H9 (cell line): ENCODE measurements at regions not wholly inside any gene's neighbourhood (a gene's known extent, or its start where the extent isn't known, plus 50 kb on each side); places are given as distances from the start of the nearest gene placed in this dataset.

Experiments used
- DNase-seq: peaks from one replicate; pipeline ENCODE4 v3.0.0-alpha.2; 2017
- H2AFZ ChIP-seq: one replicate; pipeline ENCODE4 v1.6.1; 2013; ENCODE audit warnings: mild to moderate bottlenecking, low read length, control low read depth, moderate library complexity
- H2AK5ac ChIP-seq: 2 replicates; pipeline ENCODE4 v1.6.1; 2013; ENCODE audit warnings: low read length, control low read depth, mixed read lengths; ENCODE audit not compliant: insufficient read length
- H2BK120ac ChIP-seq: one replicate; pipeline ENCODE4 v1.6.1; 2013; ENCODE audit warnings: low read depth, mild to moderate bottlenecking, low read length, control low read depth, inconsistent platforms; ENCODE audit not compliant: poor library complexity, severe bottlenecking
- H2BK12ac ChIP-seq: 2 replicates; pipeline ENCODE4 v1.6.1; 2013; ENCODE audit warnings: low read length, control low read depth, mixed read lengths, low read depth; ENCODE audit not compliant: insufficient read length
- H2BK15ac ChIP-seq: 2 replicates; pipeline ENCODE4 v1.6.1; 2013; ENCODE audit warnings: low read depth, low read length, control low read depth
- H2BK20ac ChIP-seq: one replicate; pipeline ENCODE4 v1.6.1; 2013; ENCODE audit warnings: low read depth, mild to moderate bottlenecking, low read length, control low read depth, inconsistent platforms; ENCODE audit not compliant: poor library complexity, severe bottlenecking
- H2BK5ac ChIP-seq: 2 replicates; pipeline ENCODE4 v1.6.1; 2013; ENCODE audit warnings: low read length, control low read depth, mixed read lengths; ENCODE audit not compliant: insufficient read length
- H3K14ac ChIP-seq: 2 replicates; pipeline ENCODE4 v1.6.1; 2013; ENCODE audit warnings: low read length, control low read depth; ENCODE audit not compliant: insufficient read depth
- H3K18ac ChIP-seq: 2 replicates; pipeline ENCODE4 v1.6.1; 2013; ENCODE audit warnings: low read depth, mild to moderate bottlenecking, mixed read lengths, low read length, control low read depth; ENCODE audit not compliant: insufficient read length
- H3K23ac ChIP-seq: 2 replicates; pipeline ENCODE4 v1.6.1; 2013; ENCODE audit warnings: low read length, control low read depth, mixed read lengths, low read depth; ENCODE audit not compliant: insufficient read length
- H3K23me2 ChIP-seq: 2 replicates; pipeline ENCODE4 v1.6.1; 2013; ENCODE audit warnings: low read depth, mild to moderate bottlenecking, mixed read lengths, low read length, control low read depth; ENCODE audit not compliant: insufficient read length, poor library complexity, severe bottlenecking
- H3K27ac ChIP-seq: 2 replicates; pipeline ENCODE4 v1.5.1; 2013; ENCODE audit warnings: low read length, control low read depth, mixed read lengths, low read depth; ENCODE audit not compliant: insufficient read length
- H3K27me3 ChIP-seq: 2 replicates; pipeline ENCODE4 v1.6.1; 2013; ENCODE audit warnings: low read length, control low read depth, inconsistent platforms; ENCODE audit not compliant: insufficient read depth
- H3K4ac ChIP-seq: 2 replicates; pipeline ENCODE4 v1.6.1; 2013; ENCODE audit warnings: low read depth, mild to moderate bottlenecking, control low read depth, inconsistent platforms, low read length, moderate library complexity
- H3K4me1 ChIP-seq: 2 replicates; pipeline ENCODE4 v1.6.1; 2013; ENCODE audit warnings: low read length, control low read depth, inconsistent platforms; ENCODE audit not compliant: insufficient read depth
- H3K4me2 ChIP-seq: 2 replicates; pipeline ENCODE4 v1.6.1; 2013; ENCODE audit warnings: low read length, control low read depth, mixed read lengths; ENCODE audit not compliant: insufficient read length, insufficient read depth
- H3K56ac ChIP-seq: 2 replicates; pipeline ENCODE4 v1.6.1; 2013; ENCODE audit warnings: low read depth, mild to moderate bottlenecking, mixed read lengths, low read length, control low read depth; ENCODE audit not compliant: insufficient read length
- H3K79me1 ChIP-seq: 2 replicates; pipeline ENCODE4 v1.6.1; 2013; ENCODE audit warnings: low read depth, mild to moderate bottlenecking, moderate library complexity, low read length, control low read depth, inconsistent platforms; ENCODE audit not compliant: insufficient read depth, poor library complexity, severe bottlenecking
- H3K79me2 ChIP-seq: 2 replicates; pipeline ENCODE4 v1.6.1; 2013; ENCODE audit warnings: low read length, control low read depth, inconsistent platforms; ENCODE audit not compliant: insufficient read depth
- H3K9ac ChIP-seq: 2 replicates; pipeline ENCODE4 v1.6.1; 2013; ENCODE audit warnings: low read length, control low read depth, mixed read lengths; ENCODE audit not compliant: insufficient read length; ENCODE audit errors: extremely low read depth
- H3K9me3 ChIP-seq: one replicate; pipeline ENCODE4 v1.6.1; 2013; ENCODE audit warnings: low read depth, low read length, inconsistent platforms; ENCODE audit not compliant: control insufficient read depth
- H3T11ph ChIP-seq: one replicate; pipeline ENCODE4 v1.6.1; 2013; ENCODE audit warnings: mild to moderate bottlenecking, low read length, control low read depth, inconsistent platforms
- H4K20me1 ChIP-seq: one replicate; pipeline ENCODE4 v1.6.1; 2013; ENCODE audit not compliant: control insufficient read depth, insufficient read length, insufficient read depth
- H4K5ac ChIP-seq: 2 replicates; pipeline ENCODE4 v1.6.1; 2013; ENCODE audit warnings: low read depth, mild to moderate bottlenecking, mixed read lengths, low read length, control low read depth; ENCODE audit not compliant: insufficient read length
- H4K8ac ChIP-seq: replicated peaks from 2 replicates; pipeline ENCODE4 v1.6.1; 2013; ENCODE audit warnings: low read length, control low read depth, mixed read lengths, low read depth; ENCODE audit not compliant: insufficient read length
- H4K91ac ChIP-seq: 2 replicates; pipeline ENCODE4 v1.6.1; 2013; ENCODE audit warnings: low read depth, mild to moderate bottlenecking, moderate library complexity, mixed read lengths, low read length, control low read depth; ENCODE audit not compliant: insufficient read length
- H3K27ac Mint-ChIP-seq, 3 experiments: 2 replicates in 2 of 3; 3 replicates in 1 of 3; pipeline ENCODE4 v1.8.0; 2020 to 2021; ENCODE audit warnings: mixed read lengths in 3 of 3, mild to moderate bottlenecking in 1 of 3, moderate library complexity in 1 of 3
- H3K27me3 Mint-ChIP-seq: 2 replicates; pipeline ENCODE4 v1.8.0; 2021; ENCODE audit warnings: low read depth, mild to moderate bottlenecking, moderate library complexity, mixed read lengths
- H3K36me3 Mint-ChIP-seq, 3 experiments: 2 replicates in 2 of 3; 3 replicates in 1 of 3; pipeline ENCODE4 v1.8.0; 2020 to 2021; ENCODE audit warnings: low read depth in 3 of 3, mixed read lengths in 3 of 3; ENCODE audit not compliant: insufficient read depth in 1 of 3
- H3K4me1 Mint-ChIP-seq, 2 experiments: 2 replicates each; pipeline ENCODE4 v1.8.0; 2020; ENCODE audit warnings: mixed read lengths in 2 of 2
- H3K4me3 Mint-ChIP-seq, 2 experiments: 2 replicates in 1 of 2; 3 replicates in 1 of 2; pipeline ENCODE4 v1.8.0; 2020 to 2021; ENCODE audit warnings: mild to moderate bottlenecking in 2 of 2, mixed read lengths in 2 of 2, moderate library complexity in 1 of 2
- H3K9me3 Mint-ChIP-seq, 2 experiments: 2 replicates in 1 of 2; 3 replicates in 1 of 2; pipeline ENCODE4 v1.8.0; 2020; ENCODE audit warnings: mild to moderate bottlenecking in 2 of 2, mixed read lengths in 2 of 2, moderate library complexity in 1 of 2
- CTCF ChIP-seq: fragments of 200-600 bp; sonication (generic); conservative IDR thresholded peaks from 3 replicates; pipeline ENCODE4 v1.8.0; 2021; ENCODE audit warnings: antibody characterized with exemption, mild to moderate bottlenecking
- WGBS: extraction: QIAGEN DNeasy Blood & Tissue Kit; methylation state at CpG from one replicate; pipeline ENCODE4 v1.1.7; 2013; ENCODE audit warnings: missing lambda C conversion rate, low lambda C conversion rate, mixed read lengths; ENCODE audit not compliant: insufficient read length; ENCODE audit errors: extremely low coverage; 5-methylcytosine and 5-hydroxymethylcytosine counted together

DNA sequence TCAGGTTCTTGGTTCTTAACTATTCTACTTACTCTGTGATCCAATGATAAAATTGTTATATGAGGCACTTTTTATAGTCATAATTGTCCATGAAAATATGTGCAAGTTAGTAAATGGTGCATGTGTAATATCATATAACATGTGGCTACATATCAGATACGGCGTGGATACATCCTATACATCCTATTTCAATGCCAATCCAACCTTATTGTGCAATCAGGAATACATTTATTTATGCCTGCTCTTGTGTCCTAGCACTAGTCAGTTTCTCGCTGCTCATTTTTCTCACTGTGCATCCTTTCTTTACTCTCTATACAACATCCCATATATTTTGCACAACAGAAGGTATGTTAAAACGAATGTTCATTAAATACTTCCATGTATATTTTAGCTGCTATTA lies 1141.1 kb downstream of the FAT4 start:
- Histone ChIP-seq H3K14ac (no peak overlapping the region), H2BK15ac (no peak overlapping the region), H2BK12ac (no peak overlapping the region), H3K27me3 (no peaks in the 10 kb centered on the region), H3K23me2 (no peaks in the 10 kb centered on the region), H4K8ac (no peak overlapping the region), H3K79me2 (no peaks in the 10 kb centered on the region), H3K27ac (no peak overlapping the region), H2BK20ac (no peak overlapping the region), H3K4me2 (no peak overlapping the region), H3K4me1 (no peaks in the 10 kb centered on the region), H2BK5ac (no peak overlapping the region), H4K5ac (no peak overlapping the region), H3K4ac (no peak overlapping the region), H2BK120ac (no peak overlapping the region), H4K20me1 (no peaks in the 10 kb centered on the region), H2AFZ (no peak overlapping the region), H3K79me1 (no peaks in the 10 kb centered on the region), H3K9me3 (no peaks in the 10 kb centered on the region), H4K91ac (no peak overlapping the region), H3K9ac (no peak overlapping the region), H3K56ac (no peak overlapping the region), H3K23ac (no peak overlapping the region), H3K18ac (no peak overlapping the region), H3T11ph (no peak overlapping the region), H2AK5ac (no peak overlapping the region)
- H3K27me3 Mint-ChIP-seq, result no peaks in the 10 kb centered on the region
- no peak for TF ChIP-seq CTCF
- no peaks in the 10 kb centered on the region for H3K36me3 Mint-ChIP-seq
- H3K27ac Mint-ChIP-seq, result no peak overlapping the region
- H3K4me1 Mint-ChIP-seq, result no peaks in the 10 kb centered on the region
- H3K9me3 Mint-ChIP-seq, result no peaks in the 10 kb centered on the region
- no CpG with 5 or more reads among the region's 4 CpGs for WGBS
- DNase-seq, result no peak
- no peak overlapping the region for H3K4me3 Mint-ChIP-seq
